ENCODE measurements at regions not wholly inside any gene's neighbourhood (a gene's known extent, or its start where the extent isn't known, plus 50 kb on each side); places are given as distances from the start of the nearest gene placed in this dataset.

DNA sequence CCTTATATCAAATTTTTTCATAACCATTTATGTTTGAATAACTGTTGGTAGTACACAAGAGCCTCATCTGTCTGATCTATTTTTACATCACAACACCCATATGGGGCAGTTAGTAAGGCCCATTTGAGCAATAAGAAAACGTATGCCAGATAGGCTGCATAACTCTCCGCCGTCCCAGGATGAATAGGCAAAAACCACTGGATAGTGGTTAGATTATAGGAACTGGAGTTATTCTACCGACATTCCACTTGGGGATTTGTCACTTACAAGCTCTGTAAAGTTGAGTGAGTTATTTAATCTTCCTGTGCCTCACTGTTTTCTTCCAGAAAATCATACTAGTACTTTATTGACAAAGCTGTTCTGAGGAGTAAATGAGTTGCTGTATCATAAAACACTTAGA, 881.9 kb downstream of the QKI start:
- no peak for DNase-seq (ENCODE audit: low spot score in 2 of 2)
- Histone ChIP-seq H3K9me3 (peaks cover 0 to 14% (median 0%) of the 10 kb centered on the region in 4 donors), H3K4me1 (no peaks in the 10 kb centered on the region), H3K36me3 (no peaks in the 10 kb centered on the region), H3K27ac (no peak overlapping the region), H3K4me3 (no peak overlapping the region), H3K27me3 (no peaks in the 10 kb centered on the region)
- 74 to 83% methylated on average over 4 of the region's 4 CpGs for WGBS, 2 donors
- TF ChIP-seq EP300 (IDR thresholded peaks at IDR 0.05) (no peak), CTCF (IDR thresholded peaks at IDR 0.05) (no peak)

- no peak overlapping the region for H3K27ac ChIP-seq
- TF ChIP-seq CTCF (IDR thresholded peaks at IDR 0.05) = no peak
- no peak for TF ChIP-seq EP300 (IDR thresholded peaks at IDR 0.05)
- no peak for TF ChIP-seq POLR2A (IDR thresholded peaks at IDR 0.05)
- no peak for DNase-seq (ENCODE audit: low spot score in 2 of 2)
- WGBS, 2 donors = 86 to 89% methylated on average over 9 of the region's 9 CpGs
- no peaks in the 10 kb centered on the region for H3K4me1 ChIP-seq
- H3K4me3 ChIP-seq = no peak overlapping the region
- no peaks in the 10 kb centered on the region for H3K27me3 ChIP-seq
- peaks cover 0 to 22% (median 4%) of the 10 kb centered on the region in 4 donors for H3K9me3 ChIP-seq
- no peaks in the 10 kb centered on the region for H3K36me3 ChIP-seq
Observed at GRCh38 chr6:164294047-164294784, 879.7 kb downstream of the QKI start.

DNA sequence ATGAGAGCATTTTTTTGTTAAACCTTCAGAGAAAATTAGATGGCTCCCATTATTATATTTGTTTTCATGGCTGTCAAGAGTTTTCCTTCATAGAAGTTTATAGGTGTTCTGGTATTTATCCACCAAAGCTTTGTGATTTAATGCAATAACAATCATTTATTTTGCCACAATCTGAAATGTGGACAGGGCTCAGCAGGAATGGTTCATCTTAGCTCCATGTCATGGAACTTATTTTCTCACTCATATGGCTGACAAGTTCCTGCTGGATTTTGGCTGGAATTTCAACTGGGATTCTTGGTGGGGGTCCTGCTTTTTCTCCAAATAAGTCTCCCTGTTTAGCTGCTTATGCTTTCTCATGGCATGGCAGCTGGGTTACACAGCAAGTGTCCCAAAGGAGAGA, 876.7 kb downstream of the QKI start:
- Histone ChIP-seq H3K27ac (no peak overlapping the region), H3K4me1 (no peaks in the 10 kb centered on the region), H3K9me3 (peaks cover 0 to 22% (median 4%) of the 10 kb centered on the region in 4 donors), H3K27me3 (no peaks in the 10 kb centered on the region), H3K4me3 (no peak overlapping the region), H3K36me3 (no peaks in the 10 kb centered on the region)
- TF ChIP-seq POLR2A (IDR thresholded peaks at IDR 0.05) (no peak), EP300 (IDR thresholded peaks at IDR 0.05) (no peak), CTCF (IDR thresholded peaks at IDR 0.05) (no peak)
- no peak for DNase-seq (ENCODE audit: low spot score in 2 of 2)

DNA sequence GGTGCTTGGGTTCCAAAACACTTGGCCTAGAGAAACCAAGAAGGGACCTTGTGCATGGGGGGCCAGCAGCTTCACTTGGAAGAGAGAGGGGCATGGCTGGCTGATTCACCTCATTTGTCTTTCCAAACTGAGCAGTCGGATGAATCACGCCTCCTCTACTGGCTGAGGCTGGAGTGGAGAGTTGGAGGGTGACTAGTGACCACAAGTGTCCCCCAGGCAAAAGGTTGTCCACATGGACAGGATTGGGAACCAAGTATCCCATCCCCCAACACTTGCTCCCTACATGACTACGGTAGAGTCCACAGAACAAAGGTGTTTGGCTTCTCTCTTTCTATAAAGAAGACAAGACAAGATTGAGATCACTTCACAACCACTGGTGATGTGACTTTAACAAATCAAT, 875.6 kb downstream of the QKI start:
- no peak overlapping the region for H3K4me3 ChIP-seq
- TF ChIP-seq POLR2A (IDR thresholded peaks at IDR 0.05) (no peak), EP300 (IDR thresholded peaks at IDR 0.05) (no peak), CTCF (IDR thresholded peaks at IDR 0.05) (no peak)
- 91 to 98% methylated on average over 3 of the region's 3 CpGs for WGBS, 2 donors

GRCh38 chr6:164286011-164286410, 871.5 kb downstream of the QKI start:
- no peak overlapping the region for H3K27ac ChIP-seq
- TF ChIP-seq EP300 (IDR thresholded peaks at IDR 0.05) = no peak
- no peak for TF ChIP-seq CTCF (IDR thresholded peaks at IDR 0.05)
- no peak for TF ChIP-seq POLR2A (IDR thresholded peaks at IDR 0.05)
- no peaks in the 10 kb centered on the region for H3K27me3 ChIP-seq
- H3K4me3 ChIP-seq = no peak overlapping the region
- H3K9me3 ChIP-seq = peaks cover 0 to 4% (median under 1%) of the 10 kb centered on the region in 4 donors
- DNase-seq (ENCODE audit: low spot score in 2 of 2) = no peak
- no peaks in the 10 kb centered on the region for H3K4me1 ChIP-seq
- 20 to 30% methylated on average over 3 of the region's 3 CpGs for whole genome bisulfite sequencing, 2 donors
- H3K36me3 ChIP-seq = no peaks in the 10 kb centered on the region

More for the DNA sequence above, 875.6 kb downstream of the QKI start:
- no peak overlapping the region for H3K27ac ChIP-seq
- H3K27me3 ChIP-seq = no peaks in the 10 kb centered on the region
- H3K4me1 ChIP-seq = no peaks in the 10 kb centered on the region
- H3K9me3 ChIP-seq = peaks cover 0 to 22% (median 4%) of the 10 kb centered on the region in 4 donors
- DNase-seq (ENCODE audit: low spot score in 2 of 2) = no peak
- H3K36me3 ChIP-seq = no peaks in the 10 kb centered on the region

All from tibial nerve (tissue), 4 donors.